Coronary artery (tissue), 2 donors: ENCODE measurements at regions not wholly inside any gene's neighbourhood (a gene's known extent, or its start where the extent isn't known, plus 50 kb on each side); places are given as distances from the start of the nearest gene placed in this dataset.

Source experiments
- DNase-seq: peaks from one replicate; pipeline ENCODE4 v3.0.0-alpha.2; 2017; ENCODE audit warnings: low spot score
- H3K27ac ChIP-seq, 2 donors: fragments of 200-600 bp; sonication (generic); one replicate each; pipeline ENCODE4 v1.5.1; 2016 to 2019
- H3K4me3 ChIP-seq: fragments of 200-600 bp; sonication (generic); 2 replicates; pipeline ENCODE4 v1.5.1; 2016; ENCODE audit warnings: mild to moderate bottlenecking, moderate library complexity
- CTCF ChIP-seq: fragments of 200-600 bp; sonication (generic); IDR thresholded peaks from one replicate; pipeline ENCODE4 v1.5.1; 2019; ENCODE audit warnings: antibody characterized with exemption

- TF ChIP-seq CTCF: no peak
- Histone ChIP-seq H3K27ac (peak overlapping the region in 1 of 2 donors; percentile 12), H3K4me3 (peak overlapping the region; percentile 64)
- DNase-seq: no peak
These were observed 72.9 kb upstream of the DSP start for GRCh38 chr6:7468382-7469081.

- H3K27ac ChIP-seq: no peak overlapping the region
- H3K4me3 ChIP-seq: no peak overlapping the region
- TF ChIP-seq CTCF: no peak
- no peak for DNase-seq
These were observed 71.8 kb upstream of the DSP start for GRCh38 chr6:7469696-7470095.

- TF ChIP-seq CTCF: no peak
- Histone ChIP-seq H3K4me3 (no peak overlapping the region), H3K27ac (no peak overlapping the region)
- no peak for DNase-seq
These were observed 70.3 kb upstream of the DSP start for GRCh38 chr6:7471171-7471570.

- TF ChIP-seq CTCF: no peak
- no peak overlapping the region for H3K4me3 ChIP-seq
- H3K27ac ChIP-seq: no peak overlapping the region
- DNase-seq: no peak
These were observed 67.4 kb upstream of the DSP start for GRCh38 chr6:7473805-7474719.

GRCh38 chr6:7475081-7475480 is 66.4 kb upstream of the DSP start:
- TF ChIP-seq CTCF: no peak
- H3K4me3 ChIP-seq: no peak overlapping the region
- H3K27ac ChIP-seq: no peak overlapping the region
- no peak for DNase-seq

GRCh38 chr6:7479801-7480266 is 61.6 kb upstream of the DSP start:
- Histone ChIP-seq H3K27ac (no peak overlapping the region), H3K4me3 (no peak overlapping the region)
- no peak for DNase-seq
- no peak for TF ChIP-seq CTCF
